ENCODE measurements at regions not wholly inside any gene's neighbourhood (a gene's known extent, or its start where the extent isn't known, plus 50 kb on each side); places are given as distances from the start of the nearest gene placed in this dataset.
"Not testable (repeated sequence)": the region's sequence is repeated elsewhere in the genome, so short reads cannot be mapped to it uniquely, and the experiment has no call there.

DNA sequence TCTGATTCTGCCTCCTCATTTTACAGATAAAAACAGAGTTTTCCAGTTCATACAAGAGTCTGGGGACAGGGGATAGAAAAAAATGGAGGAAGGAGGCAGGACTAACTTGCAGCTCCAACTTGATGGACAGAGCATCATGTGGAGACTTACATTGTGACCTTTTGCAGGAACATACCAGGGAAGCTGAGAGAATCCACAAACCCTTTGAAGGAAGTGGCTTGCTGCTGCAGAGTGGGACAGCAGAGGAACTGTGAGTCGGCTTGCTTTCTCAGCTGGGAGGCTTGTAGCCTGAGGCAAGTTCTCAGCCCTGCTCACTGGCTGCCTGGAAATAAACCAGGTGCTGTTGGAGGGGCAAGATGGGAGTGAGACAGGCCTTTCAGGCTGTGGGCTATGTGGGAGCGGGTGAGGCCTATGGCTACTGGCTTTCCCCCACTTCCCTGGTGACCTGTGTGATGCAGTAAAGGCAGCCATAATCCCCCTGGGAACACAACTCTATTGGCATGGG, 614.4 kb downstream of the KCTD12 start:
- in situ Hi-C loops (cut with HindIII; ENCODE audit: low pct_unique_long_range_greater_than_20kb, low sequenced_read_pairs) (no loop called here), intact Hi-C loops (cut with micrococcal nuclease; ENCODE audit: unreplicated experiment) (no loop called here)
- TF ChIP-seq SIN3A (IDR thresholded peaks at IDR 0.05; ENCODE audit: borderline replicate concordance, insufficient read depth, low read depth, low read length) (no peak), POLR2AphosphoS5 (IDR thresholded peaks at IDR 0.05; ENCODE audit: low read depth, low read length) (no peak), TCF7L2 (IDR thresholded peaks at IDR 0.05; ENCODE audit: low read depth, low read length) (no peak)
- TF ChIP-seq, protein P1, sequence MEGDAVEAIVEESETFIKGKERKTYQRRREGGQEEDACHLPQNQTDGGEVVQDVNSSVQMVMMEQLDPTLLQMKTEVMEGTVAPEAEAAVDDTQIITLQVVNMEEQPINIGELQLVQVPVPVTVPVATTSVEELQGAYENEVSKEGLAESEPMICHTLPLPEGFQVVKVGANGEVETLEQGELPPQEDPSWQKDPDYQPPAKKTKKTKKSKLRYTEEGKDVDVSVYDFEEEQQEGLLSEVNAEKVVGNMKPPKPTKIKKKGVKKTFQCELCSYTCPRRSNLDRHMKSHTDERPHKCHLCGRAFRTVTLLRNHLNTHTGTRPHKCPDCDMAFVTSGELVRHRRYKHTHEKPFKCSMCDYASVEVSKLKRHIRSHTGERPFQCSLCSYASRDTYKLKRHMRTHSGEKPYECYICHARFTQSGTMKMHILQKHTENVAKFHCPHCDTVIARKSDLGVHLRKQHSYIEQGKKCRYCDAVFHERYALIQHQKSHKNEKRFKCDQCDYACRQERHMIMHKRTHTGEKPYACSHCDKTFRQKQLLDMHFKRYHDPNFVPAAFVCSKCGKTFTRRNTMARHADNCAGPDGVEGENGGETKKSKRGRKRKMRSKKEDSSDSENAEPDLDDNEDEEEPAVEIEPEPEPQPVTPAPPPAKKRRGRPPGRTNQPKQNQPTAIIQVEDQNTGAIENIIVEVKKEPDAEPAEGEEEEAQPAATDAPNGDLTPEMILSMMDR (IDR thresholded peaks at IDR 0.05), result no peak
- TF ChIP-seq, protein P2, sequence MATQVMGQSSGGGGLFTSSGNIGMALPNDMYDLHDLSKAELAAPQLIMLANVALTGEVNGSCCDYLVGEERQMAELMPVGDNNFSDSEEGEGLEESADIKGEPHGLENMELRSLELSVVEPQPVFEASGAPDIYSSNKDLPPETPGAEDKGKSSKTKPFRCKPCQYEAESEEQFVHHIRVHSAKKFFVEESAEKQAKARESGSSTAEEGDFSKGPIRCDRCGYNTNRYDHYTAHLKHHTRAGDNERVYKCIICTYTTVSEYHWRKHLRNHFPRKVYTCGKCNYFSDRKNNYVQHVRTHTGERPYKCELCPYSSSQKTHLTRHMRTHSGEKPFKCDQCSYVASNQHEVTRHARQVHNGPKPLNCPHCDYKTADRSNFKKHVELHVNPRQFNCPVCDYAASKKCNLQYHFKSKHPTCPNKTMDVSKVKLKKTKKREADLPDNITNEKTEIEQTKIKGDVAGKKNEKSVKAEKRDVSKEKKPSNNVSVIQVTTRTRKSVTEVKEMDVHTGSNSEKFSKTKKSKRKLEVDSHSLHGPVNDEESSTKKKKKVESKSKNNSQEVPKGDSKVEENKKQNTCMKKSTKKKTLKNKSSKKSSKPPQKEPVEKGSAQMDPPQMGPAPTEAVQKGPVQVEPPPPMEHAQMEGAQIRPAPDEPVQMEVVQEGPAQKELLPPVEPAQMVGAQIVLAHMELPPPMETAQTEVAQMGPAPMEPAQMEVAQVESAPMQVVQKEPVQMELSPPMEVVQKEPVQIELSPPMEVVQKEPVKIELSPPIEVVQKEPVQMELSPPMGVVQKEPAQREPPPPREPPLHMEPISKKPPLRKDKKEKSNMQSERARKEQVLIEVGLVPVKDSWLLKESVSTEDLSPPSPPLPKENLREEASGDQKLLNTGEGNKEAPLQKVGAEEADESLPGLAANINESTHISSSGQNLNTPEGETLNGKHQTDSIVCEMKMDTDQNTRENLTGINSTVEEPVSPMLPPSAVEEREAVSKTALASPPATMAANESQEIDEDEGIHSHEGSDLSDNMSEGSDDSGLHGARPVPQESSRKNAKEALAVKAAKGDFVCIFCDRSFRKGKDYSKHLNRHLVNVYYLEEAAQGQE (IDR thresholded peaks at IDR 0.05; ENCODE audit: insufficient read depth in 1 of 2, low read depth in 2 of 2, low read length in 1 of 2), result no peak
- H3K27ac ChIP-seq (ENCODE audit: low read length), result no peak overlapping the region
- DNase-seq (ENCODE audit: low read depth, low spot score) (no peak), ATAC-seq (no peak)
- no peak overlapping the region for H3K4me3 ChIP-seq (ENCODE audit: low read depth in 2 of 2, low read length in 2 of 2)
- ChIA-PET POLR2A (no interaction called here), CTCF (no interaction called here)
- H3K4me1 ChIP-seq (ENCODE audit: control insufficient read depth, insufficient read depth, low read length), result no peaks in the 10 kb centered on the region
- no peaks in the 10 kb centered on the region for H3K9me3 ChIP-seq (ENCODE audit: control insufficient read depth, insufficient read depth, low read depth, low read length)
- BruUV-seq (replicated peaks), result no TSS peak
- H3K27me3 ChIP-seq (ENCODE audit: control insufficient read depth, insufficient read depth, low read length), result no peaks in the 10 kb centered on the region
- H3K36me3 ChIP-seq (ENCODE audit: control insufficient read depth, insufficient read depth, low read length), result no peaks in the 10 kb centered on the region

DNA sequence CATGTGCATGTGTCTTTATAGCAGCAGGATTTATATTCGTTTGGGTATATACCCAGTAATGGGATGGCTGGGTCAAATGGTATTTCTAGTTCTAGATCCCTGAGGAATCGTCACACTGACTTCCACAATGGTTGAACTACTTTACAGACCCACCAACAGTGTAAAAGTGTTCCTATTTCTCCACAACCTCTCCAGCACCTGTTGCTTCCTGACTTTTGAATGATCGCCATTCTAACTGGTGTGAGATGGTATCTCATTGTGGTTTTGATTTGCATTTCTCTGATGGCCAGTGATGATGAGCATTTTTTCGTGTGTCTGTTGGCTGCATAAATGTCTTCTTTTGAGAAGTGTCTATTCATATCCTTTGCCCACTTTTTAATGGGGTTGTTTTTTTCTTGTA, 617.9 kb downstream of the KCTD12 start:
- H3K27me3 ChIP-seq (ENCODE audit: control insufficient read depth, insufficient read depth, low read length); H3K9me3 ChIP-seq (ENCODE audit: control insufficient read depth, insufficient read depth, low read depth, low read length); CTCF ChIA-PET; BruUV-seq (replicated peaks); H3K36me3 ChIP-seq (ENCODE audit: control insufficient read depth, insufficient read depth, low read length); in situ Hi-C loops (cut with HindIII; ENCODE audit: low pct_unique_long_range_greater_than_20kb, low sequenced_read_pairs); POLR2A ChIA-PET; ATAC-seq; H3K4me1 ChIP-seq (ENCODE audit: control insufficient read depth, insufficient read depth, low read length); H3K27ac ChIP-seq (ENCODE audit: low read length); intact Hi-C loops (cut with micrococcal nuclease; ENCODE audit: unreplicated experiment); H3K4me3 ChIP-seq (ENCODE audit: low read depth in 2 of 2, low read length in 2 of 2); DNase-seq (ENCODE audit: low read depth, low spot score): not testable (repeated sequence)

DNA sequence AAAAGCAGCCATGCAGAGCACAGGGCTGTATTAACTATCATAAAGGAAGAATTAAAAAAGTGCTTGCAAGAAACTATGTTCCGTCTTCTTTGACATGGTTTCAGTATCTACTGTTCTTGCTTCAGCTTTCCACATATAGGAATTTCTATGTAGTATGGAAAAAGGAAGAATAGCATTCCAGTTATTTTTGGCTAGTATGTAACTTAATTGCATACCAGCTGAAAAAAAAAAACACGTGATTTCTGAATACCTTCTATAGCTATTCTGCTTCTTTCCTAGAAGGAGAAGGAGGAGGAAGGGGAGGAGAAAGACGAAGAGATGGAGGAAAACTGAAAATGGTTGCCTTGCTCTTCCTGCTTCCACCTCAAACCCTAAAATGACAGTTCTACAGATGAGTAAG, 619.0 kb downstream of the KCTD12 start:
- Histone ChIP-seq H3K36me3 (ENCODE audit: control insufficient read depth, insufficient read depth, low read length) (no peaks in the 10 kb centered on the region), H3K9me3 (ENCODE audit: control insufficient read depth, insufficient read depth, low read depth, low read length) (no peaks in the 10 kb centered on the region), H3K4me1 (ENCODE audit: control insufficient read depth, insufficient read depth, low read length) (no peaks in the 10 kb centered on the region), H3K4me3 (ENCODE audit: low read depth in 2 of 2, low read length in 2 of 2) (no peak overlapping the region), H3K27me3 (ENCODE audit: control insufficient read depth, insufficient read depth, low read length) (no peaks in the 10 kb centered on the region), H3K27ac (ENCODE audit: low read length) (no peak overlapping the region)
- TF ChIP-seq POLR2AphosphoS5 (IDR thresholded peaks at IDR 0.05; ENCODE audit: low read depth, low read length), result no peak
- TF ChIP-seq, protein P1 (IDR thresholded peaks at IDR 0.05), result no peak
- TF ChIP-seq, protein P2 (IDR thresholded peaks at IDR 0.05; ENCODE audit: insufficient read depth in 1 of 2, low read depth in 2 of 2, low read length in 1 of 2), result no peak
- ChIA-PET CTCF (interaction anchor here (0.6 kb wide), 1 partner anchor 140 kb away, joined by 8 read pairs; no protein-coding TSS in a partner anchor), POLR2A (no interaction called here)
- in situ Hi-C loops (cut with HindIII; ENCODE audit: low pct_unique_long_range_greater_than_20kb, low sequenced_read_pairs) (no loop called here), intact Hi-C loops (cut with micrococcal nuclease; ENCODE audit: unreplicated experiment) (no loop called here)
- DNase-seq (ENCODE audit: low read depth, low spot score), result no peak
- ATAC-seq, result no peak
- no TSS peak for BruUV-seq (replicated peaks)

Data from Panc1 (cell line).